C4-2B (cell line): ENCODE measurements at regions not wholly inside any gene's neighbourhood (a gene's known extent, or its start where the extent isn't known, plus 50 kb on each side); places are given as distances from the start of the nearest gene placed in this dataset.

ENCODE experiments used
- H3K27ac ChIP-seq: fragments of 450-650 bp; 2 replicates; pipeline ENCODE4 v1.5.1; 2017
- ZFX ChIP-seq: fragments of 450-650 bp; IDR thresholded peaks from 2 replicates; pipeline ENCODE4 v1.6.1; 2017
- TF ChIP-seq, protein P1 (sequence below): fragments of 450-650 bp; conservative IDR thresholded peaks from 2 replicates; pipeline ENCODE4 v1.5.1; 2017; ENCODE audit warnings: mild to moderate bottlenecking

DNA sequence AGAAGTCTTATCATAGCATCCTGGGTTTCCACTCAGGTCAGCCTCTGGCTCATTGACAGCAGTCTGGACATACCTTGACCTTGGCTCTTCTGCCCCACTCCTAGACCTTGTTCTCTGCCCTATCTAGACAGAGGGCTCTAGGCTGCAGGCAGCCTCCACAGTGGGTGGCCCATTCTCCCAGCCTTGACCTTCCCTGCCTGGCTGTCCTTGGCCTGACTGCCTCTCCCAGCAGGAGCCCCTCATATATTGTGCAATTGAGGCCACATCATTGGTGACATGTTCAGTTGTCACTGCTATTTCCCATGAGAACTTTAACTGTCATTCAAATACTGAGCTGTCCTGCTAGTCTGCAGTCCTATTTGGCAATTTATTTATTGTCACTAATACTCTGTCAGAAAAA is 503.4 kb downstream of the PLXNA4 start:
- no peak overlapping the region for H3K27ac ChIP-seq
- no peak for TF ChIP-seq ZFX
- TF ChIP-seq, protein P1, sequence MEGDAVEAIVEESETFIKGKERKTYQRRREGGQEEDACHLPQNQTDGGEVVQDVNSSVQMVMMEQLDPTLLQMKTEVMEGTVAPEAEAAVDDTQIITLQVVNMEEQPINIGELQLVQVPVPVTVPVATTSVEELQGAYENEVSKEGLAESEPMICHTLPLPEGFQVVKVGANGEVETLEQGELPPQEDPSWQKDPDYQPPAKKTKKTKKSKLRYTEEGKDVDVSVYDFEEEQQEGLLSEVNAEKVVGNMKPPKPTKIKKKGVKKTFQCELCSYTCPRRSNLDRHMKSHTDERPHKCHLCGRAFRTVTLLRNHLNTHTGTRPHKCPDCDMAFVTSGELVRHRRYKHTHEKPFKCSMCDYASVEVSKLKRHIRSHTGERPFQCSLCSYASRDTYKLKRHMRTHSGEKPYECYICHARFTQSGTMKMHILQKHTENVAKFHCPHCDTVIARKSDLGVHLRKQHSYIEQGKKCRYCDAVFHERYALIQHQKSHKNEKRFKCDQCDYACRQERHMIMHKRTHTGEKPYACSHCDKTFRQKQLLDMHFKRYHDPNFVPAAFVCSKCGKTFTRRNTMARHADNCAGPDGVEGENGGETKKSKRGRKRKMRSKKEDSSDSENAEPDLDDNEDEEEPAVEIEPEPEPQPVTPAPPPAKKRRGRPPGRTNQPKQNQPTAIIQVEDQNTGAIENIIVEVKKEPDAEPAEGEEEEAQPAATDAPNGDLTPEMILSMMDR, result no peak

DNA sequence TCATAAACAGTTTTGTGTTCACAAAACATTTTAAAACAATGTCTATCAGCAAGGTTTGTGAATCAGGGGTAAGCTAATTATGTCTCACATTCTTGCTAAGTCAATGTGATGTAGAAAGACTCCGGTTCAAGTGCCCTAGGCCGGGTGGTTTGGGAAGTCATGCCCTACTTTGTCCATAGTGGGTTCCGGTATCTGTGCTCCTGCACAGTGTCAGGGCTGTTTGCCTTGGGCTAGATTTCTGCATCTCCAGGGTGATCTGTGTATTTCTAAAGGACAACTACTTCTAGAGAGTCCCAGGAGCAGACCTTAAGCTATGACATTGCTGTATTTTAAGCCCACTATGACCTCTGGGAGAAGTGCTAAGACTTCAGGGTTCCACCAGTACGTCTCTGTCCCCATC is 504.1 kb downstream of the PLXNA4 start:
- no peak for TF ChIP-seq ZFX
- TF ChIP-seq, protein P1, result no peak
- H3K27ac ChIP-seq, result no peak overlapping the region

DNA sequence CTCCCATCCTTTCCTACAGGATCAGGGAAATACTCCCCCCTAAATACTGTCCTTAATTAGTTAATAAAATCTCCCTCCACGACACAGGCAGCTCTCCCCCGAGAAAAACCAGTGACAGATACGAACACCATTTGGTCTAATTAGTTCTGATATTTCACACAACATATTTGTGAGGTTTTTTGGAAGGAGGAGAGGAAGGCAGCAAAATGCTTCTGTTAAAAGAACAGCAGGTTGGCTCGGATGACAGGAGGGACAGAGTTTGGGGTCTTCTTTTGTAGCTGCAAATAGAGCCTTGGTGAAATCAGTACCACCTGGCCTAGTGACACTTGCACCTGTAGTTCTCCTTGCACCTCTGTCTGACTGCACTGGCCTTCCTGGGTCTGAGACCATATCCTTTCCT is 507.0 kb downstream of the PLXNA4 start:
- TF ChIP-seq, protein P1, result no peak
- no peak for TF ChIP-seq ZFX
- no peak overlapping the region for H3K27ac ChIP-seq

DNA sequence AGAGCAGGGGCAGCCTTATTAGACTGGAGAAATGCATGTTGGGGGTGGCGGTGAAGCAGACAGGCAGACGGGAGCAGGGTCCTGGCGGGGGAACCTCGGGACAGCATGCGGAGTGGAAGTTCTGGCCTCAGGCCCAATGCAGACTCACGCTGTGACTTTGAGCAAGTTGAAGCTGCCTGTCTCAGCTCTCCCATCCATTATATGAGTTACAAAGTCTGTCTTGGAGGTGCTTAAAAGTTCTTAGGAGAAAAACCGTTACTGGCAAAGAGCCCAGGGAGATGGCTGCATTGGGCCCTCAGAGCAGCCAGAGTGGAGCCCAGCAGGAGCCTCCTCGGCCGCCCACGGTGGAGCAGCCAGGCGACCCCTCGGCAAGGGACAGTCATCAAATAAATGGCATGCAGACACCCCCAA is 509.5 kb downstream of the PLXNA4 start:
- no peak for TF ChIP-seq ZFX
- no peak overlapping the region for H3K27ac ChIP-seq

DNA sequence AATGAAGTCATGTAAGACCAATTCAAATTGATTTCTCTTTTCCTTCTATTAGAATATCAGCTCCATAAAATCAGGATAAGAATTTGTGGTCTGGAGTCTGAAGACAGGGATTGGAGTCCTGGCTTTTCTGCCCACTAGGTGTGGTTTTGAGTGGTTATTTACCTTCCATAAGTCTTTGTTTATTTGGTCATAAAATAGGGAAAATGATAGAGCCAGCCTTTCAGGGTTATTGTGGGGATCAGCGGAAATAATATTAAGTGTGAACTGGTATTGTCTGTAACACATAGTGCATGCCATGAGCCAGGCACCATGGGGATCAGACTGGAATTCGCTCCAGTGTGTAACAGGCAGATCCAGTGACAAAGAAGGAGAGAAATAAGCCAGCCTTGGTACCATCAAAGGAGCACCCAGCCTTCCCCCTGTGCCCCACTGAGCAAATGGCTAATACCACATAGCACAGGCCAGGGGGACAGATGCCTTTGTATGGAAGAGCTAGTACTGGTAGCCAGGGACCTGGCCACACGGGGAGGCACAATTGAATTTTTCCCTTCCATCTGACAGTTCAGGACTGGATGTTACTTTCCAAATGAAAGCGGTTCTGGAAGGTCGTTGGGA is 509.7 kb upstream of the PODXL start:
- TF ChIP-seq, protein P1, result no peak
- no peak for TF ChIP-seq ZFX
- no peak overlapping the region for H3K27ac ChIP-seq

DNA sequence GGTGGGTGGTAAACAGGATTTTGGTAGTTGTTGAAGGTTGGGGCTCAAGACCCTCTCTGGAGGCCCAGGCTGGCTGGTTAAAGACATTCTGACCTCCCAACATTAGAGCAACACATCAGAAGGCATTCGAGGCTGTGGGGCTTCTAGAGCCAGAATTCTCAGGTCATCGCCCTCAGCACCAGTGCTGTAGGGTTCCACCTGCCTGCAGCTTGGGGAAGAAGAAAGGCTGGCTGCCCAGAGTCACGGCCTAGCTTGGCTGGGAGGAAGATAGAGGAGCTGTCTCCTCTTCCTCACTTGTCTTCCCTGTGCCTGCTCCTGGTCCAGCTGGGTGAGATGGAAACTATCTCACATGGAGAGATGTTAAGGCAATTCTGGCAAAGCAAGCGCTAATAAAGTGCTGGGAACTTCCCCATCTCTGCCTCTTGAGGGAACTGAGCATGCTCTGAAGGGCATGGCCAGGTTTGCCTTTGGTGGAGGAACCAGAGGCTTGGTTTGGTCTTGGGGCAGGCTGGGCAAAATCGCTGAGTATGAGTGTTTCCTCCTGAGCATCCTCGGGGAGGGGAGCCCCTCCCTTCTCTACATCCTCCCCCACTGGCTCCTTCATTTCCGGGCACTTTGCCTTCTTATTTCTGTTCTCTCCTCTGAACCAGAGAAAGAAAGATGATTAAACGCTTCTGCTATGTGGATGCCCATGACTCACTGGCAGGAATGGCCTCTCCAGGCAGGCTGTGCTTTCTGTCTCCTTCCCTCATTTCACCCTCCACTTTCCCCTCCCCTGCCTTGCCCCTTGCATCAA is 509.0 kb upstream of the PODXL start:
- H3K27ac ChIP-seq, result no peak overlapping the region
- TF ChIP-seq ZFX, result no peak
- TF ChIP-seq, protein P1, result no peak

DNA sequence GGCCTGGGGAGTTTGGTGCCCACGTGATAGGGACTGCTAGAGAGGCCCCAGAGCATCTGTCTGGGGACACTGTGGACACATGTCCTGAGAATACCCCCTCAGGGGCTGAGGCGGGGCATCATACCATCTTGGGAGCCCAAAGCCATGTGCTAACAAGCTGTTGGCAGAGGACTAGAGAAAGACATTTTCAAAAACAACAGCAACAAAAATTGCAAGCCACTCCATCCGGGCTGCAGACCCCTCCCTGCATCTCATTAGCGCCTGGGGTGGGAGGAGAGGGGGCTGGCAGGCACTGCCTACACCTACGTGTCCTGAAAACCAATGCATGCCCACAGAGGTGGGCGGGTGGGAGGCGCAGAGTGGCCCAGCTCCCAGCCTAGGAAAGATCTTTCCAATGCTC is 507.4 kb upstream of the PODXL start:
- no peak overlapping the region for H3K27ac ChIP-seq
- TF ChIP-seq, protein P1, result no peak
- no peak for TF ChIP-seq ZFX
